Transverse colon (tissue), 4 donors: ENCODE measurements at regions not wholly inside any gene's neighbourhood (a gene's known extent, or its start where the extent isn't known, plus 50 kb on each side); places are given as distances from the start of the nearest gene placed in this dataset.

Experiments
- DNase-seq: peaks from one replicate; pipeline ENCODE4 v3.0.0-alpha.2; 2019
- H3K27ac ChIP-seq, 4 donors: fragments of 200-600 bp; sonication (generic); 2 replicates each; pipeline ENCODE4 v1.5.1; 2016 to 2018; ENCODE audit warnings: inconsistent platforms in 4 of 4
- H3K27me3 ChIP-seq: fragments of 200-600 bp; sonication (generic); 2 replicates; pipeline ENCODE4 v1.5.1; 2017; ENCODE audit warnings: inconsistent platforms
- H3K36me3 ChIP-seq, 4 donors: fragments of 200-600 bp; sonication (generic); 2 replicates each; pipeline ENCODE4 v1.5.1; 2017 to 2019; ENCODE audit warnings: inconsistent platforms in 4 of 4
- H3K4me1 ChIP-seq, 4 donors: fragments of 200-600 bp; sonication (generic); 2 replicates each; pipeline ENCODE4 v1.5.1; 2017 to 2020; ENCODE audit warnings: inconsistent platforms in 4 of 4
- H3K4me3 ChIP-seq, 4 donors: fragments of 200-600 bp; sonication (generic); 1 replicate in 1 of 4; 2 replicates in 3 of 4; pipeline versions ENCODE4 v1.5.1 to v1.6.1; 2017 to 2019; ENCODE audit warnings: inconsistent platforms in 4 of 4
- H3K9me3 ChIP-seq, 2 donors: fragments of 200-600 bp; sonication (generic); 2 replicates each; pipeline ENCODE4 v1.5.1; 2017 to 2019; ENCODE audit warnings: inconsistent platforms in 2 of 2
- EP300 ChIP-seq: sonication (generic); formaldehyde crosslinking; IDR thresholded peaks from one replicate; pipeline ENCODE4 v1.6.1; 2017; ENCODE audit warnings: antibody characterized with exemption, low read depth
- POLR2A ChIP-seq: fragments of 450-650 bp; IDR thresholded peaks from one replicate; pipeline ENCODE4 v1.6.1; 2016; ENCODE audit warnings: antibody characterized with exemption, mild to moderate bottlenecking, moderate library complexity
- POLR2AphosphoS5 ChIP-seq, 3 donors: sonication (generic); formaldehyde crosslinking; IDR thresholded peaks; one replicate each; pipeline ENCODE4 v1.6.1; 2016; ENCODE audit warnings: antibody characterized with exemption in 3 of 3
- WGBS, 2 donors: methylation state at CpG; one replicate each; pipeline ENCODE4 v1.1.5; 2018; ENCODE audit warnings: low coverage in 1 of 2; 5-methylcytosine and 5-hydroxymethylcytosine counted together
- in situ Hi-C, 4 donors: fragments of 200-750 bp; cut with MboI; loops; one replicate each; pipeline versions ENCODE4 v1.15.0 to v1.15.1; 2017; ENCODE audit warnings: low sequenced_read_pairs in 3 of 4, low pct_ligation_motif_present in 1 of 4, low pct_unique_long_range_greater_than_20kb in 1 of 4
- intact Hi-C: fragments of 100-400 bp; cut with DNase I; formaldehyde crosslinking; loops from one replicate; pipeline ENCODE4 v1.15.1; 2023; ENCODE audit warnings: low total_unique reads
- TF ChIP-seq, protein P1 (sequence below), 5 experiments: fragments of 200-600 bp in 3 of 5; fragments of 450-650 bp in 2 of 5; sonication (generic) in 3 of 5; IDR thresholded peaks; 1 replicate in 2 of 5; 2 replicates in 3 of 5; pipeline ENCODE4 v1.5.1; 2016 to 2017; ENCODE audit warnings: antibody characterized with exemption in 5 of 5, inconsistent platforms in 3 of 5, mild to moderate bottlenecking in 2 of 5, moderate library complexity in 1 of 5

DNA sequence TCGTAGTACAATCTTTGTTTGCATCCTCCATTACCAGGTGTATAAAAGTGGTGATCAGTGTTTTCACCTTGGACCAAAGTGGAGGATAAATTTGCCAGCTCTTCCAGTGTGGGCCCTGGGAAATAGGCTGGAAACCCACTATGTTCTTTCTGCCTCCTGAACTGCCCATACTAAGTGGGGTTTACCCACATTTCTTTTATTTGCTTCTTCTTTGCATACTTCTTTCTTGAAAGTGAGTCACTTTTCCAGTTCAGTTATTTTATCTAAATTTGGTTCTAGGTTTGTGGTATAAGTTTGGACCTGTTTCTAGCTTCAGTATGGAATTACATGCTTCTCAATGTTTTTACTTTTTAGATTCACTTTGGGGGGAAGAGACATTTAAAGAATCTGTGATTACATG, 126.2 kb upstream of the ACBD5 start:
- no peaks in the 10 kb centered on the region for H3K9me3 ChIP-seq
- no peak for DNase-seq
- WGBS, 2 donors = 40 to 53% methylated on average over 1 of the region's 1 CpG
- intact Hi-C loops = no loop called here
- H3K27ac ChIP-seq = no peak overlapping the region
- no peak for TF ChIP-seq POLR2A
- TF ChIP-seq POLR2AphosphoS5 (IDR thresholded peaks at IDR 0.05) = no peak
- TF ChIP-seq, protein P1, sequence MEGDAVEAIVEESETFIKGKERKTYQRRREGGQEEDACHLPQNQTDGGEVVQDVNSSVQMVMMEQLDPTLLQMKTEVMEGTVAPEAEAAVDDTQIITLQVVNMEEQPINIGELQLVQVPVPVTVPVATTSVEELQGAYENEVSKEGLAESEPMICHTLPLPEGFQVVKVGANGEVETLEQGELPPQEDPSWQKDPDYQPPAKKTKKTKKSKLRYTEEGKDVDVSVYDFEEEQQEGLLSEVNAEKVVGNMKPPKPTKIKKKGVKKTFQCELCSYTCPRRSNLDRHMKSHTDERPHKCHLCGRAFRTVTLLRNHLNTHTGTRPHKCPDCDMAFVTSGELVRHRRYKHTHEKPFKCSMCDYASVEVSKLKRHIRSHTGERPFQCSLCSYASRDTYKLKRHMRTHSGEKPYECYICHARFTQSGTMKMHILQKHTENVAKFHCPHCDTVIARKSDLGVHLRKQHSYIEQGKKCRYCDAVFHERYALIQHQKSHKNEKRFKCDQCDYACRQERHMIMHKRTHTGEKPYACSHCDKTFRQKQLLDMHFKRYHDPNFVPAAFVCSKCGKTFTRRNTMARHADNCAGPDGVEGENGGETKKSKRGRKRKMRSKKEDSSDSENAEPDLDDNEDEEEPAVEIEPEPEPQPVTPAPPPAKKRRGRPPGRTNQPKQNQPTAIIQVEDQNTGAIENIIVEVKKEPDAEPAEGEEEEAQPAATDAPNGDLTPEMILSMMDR (IDR thresholded peaks at IDR 0.05) = no peak
- TF ChIP-seq EP300 = no peak
- H3K4me3 ChIP-seq = no peak overlapping the region
- no peaks in the 10 kb centered on the region for H3K4me1 ChIP-seq
- no peaks in the 10 kb centered on the region for H3K36me3 ChIP-seq
- in situ Hi-C loops = loop anchor here in 1 of 4 donors (10.0 kb wide), 1 partner anchor 142 kb away; no protein-coding TSS in a partner anchor
- no peaks in the 10 kb centered on the region for H3K27me3 ChIP-seq

DNA sequence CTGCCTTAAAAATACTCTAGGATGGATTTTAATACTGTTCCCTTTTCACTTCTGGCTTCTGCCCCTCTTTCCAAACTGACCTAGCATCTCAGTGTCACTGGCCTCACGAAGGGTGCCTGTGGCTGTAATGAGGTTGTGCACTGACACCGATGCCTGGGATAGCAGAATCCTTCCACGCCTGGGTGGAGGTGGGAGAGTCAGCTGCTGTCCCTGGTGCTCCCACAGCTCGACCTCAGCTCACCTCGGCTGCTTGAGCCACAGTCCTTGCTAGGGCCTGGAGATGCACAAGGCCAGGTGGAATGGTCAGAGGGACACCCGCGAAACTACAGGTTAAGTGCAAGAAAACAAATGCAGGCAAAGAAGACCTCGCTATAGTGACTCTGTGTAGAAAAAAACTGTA, 123.4 kb upstream of the ACBD5 start:
- Histone ChIP-seq H3K4me1 (no peaks in the 10 kb centered on the region), H3K27me3 (no peaks in the 10 kb centered on the region), H3K27ac (no peak overlapping the region), H3K36me3 (no peaks in the 10 kb centered on the region), H3K4me3 (no peak overlapping the region), H3K9me3 (no peaks in the 10 kb centered on the region)
- TF ChIP-seq EP300 (no peak), POLR2AphosphoS5 (IDR thresholded peaks at IDR 0.05) (no peak), POLR2A (no peak)
- TF ChIP-seq, protein P1 (IDR thresholded peaks at IDR 0.05) = no peak
- WGBS, 2 donors = 42 to 72% methylated on average over 2 to 8 of the region's 8 CpGs
- in situ Hi-C loops = loop anchor here in 2 of 4 donors (5.0 to 10.0 kb wide), 2 partner anchors 139 to 142 kb away; no protein-coding TSS in a partner anchor
- DNase-seq = no peak
- intact Hi-C loops = no loop called here

DNA sequence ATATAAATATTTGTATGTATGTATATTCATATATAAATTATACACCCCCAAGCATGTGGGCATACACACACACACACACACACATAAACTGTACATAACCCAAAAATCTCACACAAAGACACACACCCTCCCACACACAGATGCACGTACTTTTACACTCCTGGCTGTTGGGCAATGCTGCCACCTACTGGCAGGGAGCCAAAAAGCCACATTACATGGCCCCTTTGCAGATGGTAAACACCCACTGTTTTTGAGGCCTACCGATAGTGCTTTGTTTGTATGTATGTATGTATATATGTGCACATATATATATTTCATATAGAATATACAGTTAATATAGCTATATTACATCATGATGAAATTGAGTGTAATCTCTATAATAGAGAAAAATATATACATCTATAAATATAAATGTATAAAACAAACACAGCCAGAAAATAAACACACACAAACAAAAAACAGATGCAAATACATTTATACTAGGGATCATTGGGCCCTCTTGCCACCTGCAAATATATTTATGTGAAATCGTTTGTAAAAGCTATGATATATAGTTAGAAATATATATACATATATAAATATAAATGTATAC, 120.1 kb upstream of the ACBD5 start:
- Histone ChIP-seq H3K9me3 (no peaks in the 10 kb centered on the region), H3K4me1 (no peaks in the 10 kb centered on the region), H3K36me3 (no peaks in the 10 kb centered on the region), H3K4me3 (no peak overlapping the region), H3K27me3 (no peaks in the 10 kb centered on the region), H3K27ac (no peak overlapping the region)
- TF ChIP-seq, protein P1 (IDR thresholded peaks at IDR 0.05) = peak; percentile 65 to 74 (median 65)
- TF ChIP-seq POLR2A = no peak
- TF ChIP-seq EP300 = no peak
- peak in 1 of 3 donors; percentile 46 for TF ChIP-seq POLR2AphosphoS5 (IDR thresholded peaks at IDR 0.05)
- in situ Hi-C loops (loop anchor here in 2 of 4 donors (5.0 to 10.0 kb wide), 2 partner anchors 136 to 138 kb away; no protein-coding TSS in a partner anchor), intact Hi-C loops (no loop called here)
- 11 to 13% methylated on average over 3 of the region's 3 CpGs for WGBS, 2 donors
- peak; percentile 81 for DNase-seq

DNA sequence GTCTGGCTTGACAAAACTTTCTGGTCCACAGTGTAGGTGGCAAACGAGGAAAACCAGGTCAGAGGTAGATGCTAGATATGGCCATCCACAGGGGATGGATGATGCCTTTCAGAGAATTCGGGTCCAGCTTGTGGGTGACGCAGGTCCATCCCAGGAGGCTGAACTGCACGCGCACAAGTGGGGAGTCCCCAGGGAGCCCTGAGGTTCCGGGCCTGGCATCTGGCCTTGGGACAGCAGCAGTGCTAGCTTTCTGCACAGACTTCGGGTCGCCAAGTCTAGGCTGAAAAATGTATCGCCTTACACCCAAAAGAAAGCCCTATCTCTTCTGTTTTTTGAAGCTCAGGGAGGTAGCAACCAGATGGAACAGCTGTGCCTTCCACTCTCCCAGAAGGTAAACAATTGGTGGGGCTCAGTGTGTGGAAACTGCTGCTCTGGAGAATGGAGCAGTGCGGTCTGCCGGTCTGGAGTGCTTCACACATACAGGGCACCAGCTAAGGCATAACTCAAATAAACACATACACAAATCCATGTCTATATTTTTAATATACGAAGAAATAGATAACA, 119.3 kb upstream of the ACBD5 start:
- Histone ChIP-seq H3K27me3 (no peaks in the 10 kb centered on the region), H3K36me3 (no peaks in the 10 kb centered on the region), H3K27ac (no peak overlapping the region), H3K4me3 (no peak overlapping the region), H3K9me3 (no peaks in the 10 kb centered on the region), H3K4me1 (no peaks in the 10 kb centered on the region)
- intact Hi-C loops (no loop called here), in situ Hi-C loops (loop anchor here (5.0 to 10.0 kb wide), 3 partner anchors 135 to 468 kb away; no protein-coding TSS in a partner anchor)
- DNase-seq = no peak
- WGBS, 2 donors = 84 to 88% methylated on average over 3 to 12 of the region's 12 CpGs
- TF ChIP-seq EP300 (no peak), POLR2A (no peak), POLR2AphosphoS5 (IDR thresholded peaks at IDR 0.05) (no peak)
- TF ChIP-seq, protein P1 (IDR thresholded peaks at IDR 0.05) = no peak
